PC-9 (cell line): ENCODE measurements at regions not wholly inside any gene's neighbourhood (a gene's known extent, or its start where the extent isn't known, plus 50 kb on each side); places are given as distances from the start of the nearest gene placed in this dataset.

Source experiments
- EZH2 ChIP-seq: fragments of 200-600 bp; sonication (generic); IDR thresholded peaks from 2 replicates; pipeline ENCODE4 v1.8.0; 2017; ENCODE audit warnings: antibody characterized with exemption, low read depth
- TF ChIP-seq, protein P1 (sequence below): fragments of 200-600 bp; sonication (generic); conservative IDR thresholded peaks from 2 replicates; pipeline ENCODE4 v1.6.1; 2017; ENCODE audit warnings: mixed run types, antibody characterized with exemption, mild to moderate bottlenecking, moderate library complexity

DNA sequence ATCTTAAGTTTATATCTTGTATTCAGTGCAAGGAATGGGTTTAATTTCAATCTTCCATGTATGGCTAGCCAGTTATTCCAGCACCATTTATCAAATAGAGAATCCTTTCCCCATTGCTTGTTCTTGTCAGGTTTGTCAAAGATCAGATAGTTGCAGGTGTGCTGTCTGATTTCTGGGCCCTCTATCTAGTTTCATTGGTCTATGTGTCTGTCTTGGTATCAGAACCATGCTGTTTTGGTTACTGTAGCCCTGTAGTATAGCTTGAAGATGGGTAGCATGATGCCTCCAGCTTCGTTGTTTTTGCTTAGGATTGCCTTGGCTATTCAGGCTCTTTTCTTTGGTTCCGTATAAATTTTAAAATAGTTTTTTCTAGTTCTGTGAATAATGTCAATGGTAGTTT, 200.0 kb downstream of the MANEA start:
- TF ChIP-seq, protein P1, sequence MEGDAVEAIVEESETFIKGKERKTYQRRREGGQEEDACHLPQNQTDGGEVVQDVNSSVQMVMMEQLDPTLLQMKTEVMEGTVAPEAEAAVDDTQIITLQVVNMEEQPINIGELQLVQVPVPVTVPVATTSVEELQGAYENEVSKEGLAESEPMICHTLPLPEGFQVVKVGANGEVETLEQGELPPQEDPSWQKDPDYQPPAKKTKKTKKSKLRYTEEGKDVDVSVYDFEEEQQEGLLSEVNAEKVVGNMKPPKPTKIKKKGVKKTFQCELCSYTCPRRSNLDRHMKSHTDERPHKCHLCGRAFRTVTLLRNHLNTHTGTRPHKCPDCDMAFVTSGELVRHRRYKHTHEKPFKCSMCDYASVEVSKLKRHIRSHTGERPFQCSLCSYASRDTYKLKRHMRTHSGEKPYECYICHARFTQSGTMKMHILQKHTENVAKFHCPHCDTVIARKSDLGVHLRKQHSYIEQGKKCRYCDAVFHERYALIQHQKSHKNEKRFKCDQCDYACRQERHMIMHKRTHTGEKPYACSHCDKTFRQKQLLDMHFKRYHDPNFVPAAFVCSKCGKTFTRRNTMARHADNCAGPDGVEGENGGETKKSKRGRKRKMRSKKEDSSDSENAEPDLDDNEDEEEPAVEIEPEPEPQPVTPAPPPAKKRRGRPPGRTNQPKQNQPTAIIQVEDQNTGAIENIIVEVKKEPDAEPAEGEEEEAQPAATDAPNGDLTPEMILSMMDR: no peak
- TF ChIP-seq EZH2: no peak
